GM12865 (cell line): ENCODE measurements at regions not wholly inside any gene's neighbourhood (a gene's known extent, or its start where the extent isn't known, plus 50 kb on each side); places are given as distances from the start of the nearest gene placed in this dataset.

Experiments
- DNase-seq: peaks from one replicate; pipeline ENCODE4 v3.0.0; 2010; ENCODE audit warnings: low read depth
- H3K4me3 ChIP-seq: 2 replicates; pipeline ENCODE4 v1.5.1; 2011; ENCODE audit warnings: mild to moderate bottlenecking, low read depth, low read length, control low read depth
- CTCF ChIP-seq: IDR thresholded peaks from 2 replicates; pipeline ENCODE4 v1.5.1; 2011; ENCODE audit warnings: low read length, control low read depth, low read depth, inconsistent platforms; ENCODE audit not compliant: insufficient read depth; ENCODE audit errors: missing control alignments

GRCh38 chr9:100880284-100880683 lies 148.2 kb upstream of the PLPPR1 start:
- no peak for TF ChIP-seq CTCF
- H3K4me3 ChIP-seq: no peak overlapping the region
- no peak for DNase-seq

- TF ChIP-seq CTCF: no peak
- DNase-seq: no peak
- H3K4me3 ChIP-seq: no peak overlapping the region
These were observed 144.0 kb upstream of the PLPPR1 start for GRCh38 chr9:100884518-100884917.

- no peak for TF ChIP-seq CTCF
- H3K4me3 ChIP-seq: no peak overlapping the region
- no peak for DNase-seq
These were observed 138.2 kb upstream of the PLPPR1 start for GRCh38 chr9:100890321-100890720.

- TF ChIP-seq CTCF: no peak
- H3K4me3 ChIP-seq: no peak overlapping the region
- DNase-seq: no peak
These were observed 117.3 kb upstream of the PLPPR1 start for GRCh38 chr9:100911273-100911672.

- H3K4me3 ChIP-seq: no peak overlapping the region
- DNase-seq: no peak
- TF ChIP-seq CTCF: no peak
These were observed 115.3 kb upstream of the PLPPR1 start for GRCh38 chr9:100913257-100913656.

- H3K4me3 ChIP-seq: no peak overlapping the region
- no peak for TF ChIP-seq CTCF
- no peak for DNase-seq
These were observed 114.3 kb upstream of the PLPPR1 start for GRCh38 chr9:100914266-100914665.

- H3K4me3 ChIP-seq: no peak overlapping the region
- no peak for DNase-seq
- TF ChIP-seq CTCF: no peak
These were observed 109.0 kb upstream of the PLPPR1 start for GRCh38 chr9:100919506-100919905.
